Body of pancreas (tissue), 4 donors: ENCODE measurements at regions not wholly inside any gene's neighbourhood (a gene's known extent, or its start where the extent isn't known, plus 50 kb on each side); places are given as distances from the start of the nearest gene placed in this dataset.

Source experiments
- ATAC-seq: fragments of 150-250 bp; one replicate; pipeline ENCODE4 v1.9.1; 2016
- DNase-seq, 4 donors: peaks; one replicate each; pipeline ENCODE4 v3.0.0-alpha.2; 2019
- H3K27ac ChIP-seq, 4 donors: fragments of 200-600 bp; sonication (generic); 1 replicate in 3 of 4; 2 replicates in 1 of 4; pipeline versions ENCODE4 v1.5.1 to v1.6.1; 2016 to 2019; ENCODE audit warnings: mild to moderate bottlenecking in 1 of 4, mixed read lengths in 1 of 4, moderate library complexity in 1 of 4
- H3K27me3 ChIP-seq, 2 donors: fragments of 200-600 bp; sonication (generic); one replicate each; pipeline ENCODE4 v1.6.0; 2016; ENCODE audit warnings: mild to moderate bottlenecking in 1 of 2
- H3K36me3 ChIP-seq, 2 donors: fragments of 200-600 bp; sonication (generic); replicated peaks in 1 of 2; 2 replicates each; pipeline ENCODE4 v1.5.1; 2016; ENCODE audit warnings: low read depth in 2 of 2; ENCODE audit not compliant: insufficient read depth in 1 of 2
- H3K4me1 ChIP-seq: fragments of 200-600 bp; sonication (generic); one replicate; pipeline ENCODE4 v1.6.0; 2016
- H3K4me3 ChIP-seq, 2 donors: fragments of 200-600 bp; sonication (generic); 1 replicate in 1 of 2; 2 replicates in 1 of 2; pipeline ENCODE4 v1.5.1; 2016 to 2019
- H3K9me3 ChIP-seq, 3 donors: fragments of 200-600 bp; sonication (generic); 1 replicate in 2 of 3; 2 replicates in 1 of 3; pipeline ENCODE4 v1.5.1; 2016
- POLR2A ChIP-seq, 3 donors: fragments of 450-650 bp; IDR thresholded peaks; one replicate each; pipeline ENCODE4 v1.6.1; 2016; ENCODE audit warnings: antibody characterized with exemption in 3 of 3, mild to moderate bottlenecking in 2 of 3
- WGBS, 2 donors: methylation state at CpG; one replicate each; pipeline ENCODE4 v1.1.5; 2017; 5-methylcytosine and 5-hydroxymethylcytosine counted together
- intact Hi-C: fragments of 100-400 bp; cut with DNase I; formaldehyde crosslinking; loops from one replicate; pipeline ENCODE4 v1.15.1; 2023
- TF ChIP-seq, protein P1 (sequence below), 7 experiments: fragments of 450-650 bp in 4 of 7; fragments of 200-600 bp in 3 of 7; sonication (generic) in 3 of 7; IDR thresholded peaks; one replicate each; pipeline ENCODE4 v1.5.1; 2016 to 2019; ENCODE audit warnings: antibody characterized with exemption in 7 of 7

DNA sequence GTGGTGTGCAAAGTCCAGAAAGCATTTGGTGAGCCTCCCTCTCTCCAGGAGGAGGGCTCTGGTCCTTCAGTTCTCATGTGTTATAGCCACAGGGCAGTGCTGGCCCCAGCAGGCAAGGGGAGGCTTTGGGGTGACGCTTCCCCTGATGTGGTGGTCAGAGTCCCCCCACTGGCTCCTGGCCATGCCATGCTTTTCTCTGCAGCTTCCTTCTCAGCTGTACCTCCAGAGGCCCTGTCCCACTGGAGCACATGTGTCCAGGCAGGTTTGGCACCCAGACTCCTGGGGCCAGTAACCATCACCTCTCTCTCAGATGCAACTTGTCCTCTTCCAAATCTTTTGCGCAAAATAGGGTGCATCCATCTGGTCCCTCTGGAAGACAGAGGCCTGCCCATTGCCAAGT is 233.0 kb upstream of the ZNF32 start:
- no peaks in the 10 kb centered on the region for H3K36me3 ChIP-seq
- TF ChIP-seq, protein P1, sequence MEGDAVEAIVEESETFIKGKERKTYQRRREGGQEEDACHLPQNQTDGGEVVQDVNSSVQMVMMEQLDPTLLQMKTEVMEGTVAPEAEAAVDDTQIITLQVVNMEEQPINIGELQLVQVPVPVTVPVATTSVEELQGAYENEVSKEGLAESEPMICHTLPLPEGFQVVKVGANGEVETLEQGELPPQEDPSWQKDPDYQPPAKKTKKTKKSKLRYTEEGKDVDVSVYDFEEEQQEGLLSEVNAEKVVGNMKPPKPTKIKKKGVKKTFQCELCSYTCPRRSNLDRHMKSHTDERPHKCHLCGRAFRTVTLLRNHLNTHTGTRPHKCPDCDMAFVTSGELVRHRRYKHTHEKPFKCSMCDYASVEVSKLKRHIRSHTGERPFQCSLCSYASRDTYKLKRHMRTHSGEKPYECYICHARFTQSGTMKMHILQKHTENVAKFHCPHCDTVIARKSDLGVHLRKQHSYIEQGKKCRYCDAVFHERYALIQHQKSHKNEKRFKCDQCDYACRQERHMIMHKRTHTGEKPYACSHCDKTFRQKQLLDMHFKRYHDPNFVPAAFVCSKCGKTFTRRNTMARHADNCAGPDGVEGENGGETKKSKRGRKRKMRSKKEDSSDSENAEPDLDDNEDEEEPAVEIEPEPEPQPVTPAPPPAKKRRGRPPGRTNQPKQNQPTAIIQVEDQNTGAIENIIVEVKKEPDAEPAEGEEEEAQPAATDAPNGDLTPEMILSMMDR (IDR thresholded peaks at IDR 0.05), result no peak
- no peak for TF ChIP-seq POLR2A (IDR thresholded peaks at IDR 0.05)
- DNase-seq (no peak), ATAC-seq (no peak)
- WGBS, 2 donors, result 95 to 100% methylated on average over 1 to 2 of the region's 2 CpGs
- no peaks in the 10 kb centered on the region for H3K9me3 ChIP-seq
- H3K4me1 ChIP-seq, result no peaks in the 10 kb centered on the region
- intact Hi-C loops, result no loop called here
- H3K4me3 ChIP-seq, result no peak overlapping the region
- H3K27me3 ChIP-seq, result no peaks in the 10 kb centered on the region
- H3K27ac ChIP-seq, result no peak overlapping the region

DNA sequence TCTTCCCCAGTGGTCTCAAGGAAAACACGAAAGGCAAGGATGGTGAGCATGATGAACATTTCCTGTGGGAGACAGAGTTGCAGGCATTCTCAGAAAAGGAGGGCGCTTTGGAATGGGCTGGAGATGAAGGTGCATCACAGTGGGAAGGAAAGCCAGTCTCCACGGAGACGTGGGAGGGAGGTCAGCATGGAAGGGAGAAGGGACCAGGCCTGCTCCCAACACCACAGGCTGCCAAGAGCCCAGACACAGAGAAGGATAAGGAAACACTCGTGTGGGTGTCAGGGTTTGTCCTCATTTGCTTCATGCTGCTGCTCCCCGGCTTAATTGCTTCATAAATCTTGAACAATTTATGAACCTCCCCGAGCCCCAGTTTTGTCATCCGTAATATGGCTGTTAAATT is 231.5 kb upstream of the ZNF32 start:
- intact Hi-C loops, result no loop called here
- WGBS, 2 donors, result 77 to 83% methylated on average over 7 to 8 of the region's 8 CpGs
- DNase-seq (no peak), ATAC-seq (no peak)
- Histone ChIP-seq H3K4me3 (no peak overlapping the region), H3K27ac (no peak overlapping the region), H3K36me3 (no peaks in the 10 kb centered on the region), H3K27me3 (no peaks in the 10 kb centered on the region), H3K4me1 (no peaks in the 10 kb centered on the region), H3K9me3 (no peaks in the 10 kb centered on the region)
- no peak for TF ChIP-seq POLR2A (IDR thresholded peaks at IDR 0.05)
- TF ChIP-seq, protein P1 (IDR thresholded peaks at IDR 0.05), result no peak

DNA sequence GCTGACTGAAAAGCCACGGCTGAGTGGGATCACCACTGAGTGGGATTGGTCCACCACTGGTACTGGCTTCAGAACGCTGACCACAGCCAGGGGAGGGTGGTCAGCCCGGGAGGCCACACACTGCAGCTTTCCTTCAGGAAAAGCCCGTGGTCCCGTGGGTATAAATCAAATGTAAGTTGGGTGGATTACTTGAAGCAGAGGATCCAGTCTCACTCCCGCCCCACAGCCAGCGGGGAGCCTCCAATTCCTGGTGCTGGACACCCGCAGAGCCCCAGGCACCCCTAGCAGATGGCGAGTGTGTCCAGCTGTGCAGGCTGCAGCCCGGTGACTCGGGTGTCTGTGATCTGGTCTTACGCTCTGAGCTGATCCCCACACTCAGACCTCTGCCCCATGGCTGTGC is 231.1 kb upstream of the ZNF32 start:
- no peaks in the 10 kb centered on the region for H3K9me3 ChIP-seq
- no peaks in the 10 kb centered on the region for H3K4me1 ChIP-seq
- no peaks in the 10 kb centered on the region for H3K27me3 ChIP-seq
- H3K27ac ChIP-seq, result no peak overlapping the region
- DNase-seq (no peak), ATAC-seq (no peak)
- H3K4me3 ChIP-seq, result no peak overlapping the region
- intact Hi-C loops, result no loop called here
- H3K36me3 ChIP-seq, result no peaks in the 10 kb centered on the region
- TF ChIP-seq, protein P1 (IDR thresholded peaks at IDR 0.05), result no peak
- TF ChIP-seq POLR2A (IDR thresholded peaks at IDR 0.05), result no peak
- WGBS, 2 donors, result 81 to 91% methylated on average over 10 to 12 of the region's 12 CpGs

DNA sequence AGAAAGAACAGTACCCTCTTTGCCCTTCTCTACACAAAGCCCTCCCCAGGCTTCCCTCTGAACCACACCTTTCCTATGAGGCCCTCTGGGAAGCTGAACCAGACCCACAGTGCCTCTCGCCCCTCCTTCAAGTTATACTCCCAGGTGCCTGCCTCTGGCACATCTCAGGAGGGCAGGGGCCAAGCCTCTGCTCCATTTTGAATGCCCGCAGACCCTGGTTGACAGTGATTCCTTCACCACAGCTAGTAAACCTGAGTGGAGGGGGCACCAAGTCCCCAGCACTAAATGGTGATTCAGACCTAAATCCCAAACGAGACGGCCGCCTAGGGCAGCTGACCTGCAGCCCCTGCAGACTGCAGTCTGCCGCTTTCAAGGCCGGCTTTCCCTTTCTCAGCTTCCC is 230.5 kb upstream of the ZNF32 start:
- Histone ChIP-seq H3K4me1 (no peaks in the 10 kb centered on the region), H3K9me3 (no peaks in the 10 kb centered on the region), H3K4me3 (no peak overlapping the region), H3K36me3 (no peaks in the 10 kb centered on the region), H3K27me3 (no peaks in the 10 kb centered on the region), H3K27ac (no peak overlapping the region)
- intact Hi-C loops, result no loop called here
- DNase-seq (no peak), ATAC-seq (no peak)
- WGBS, 2 donors, result 85 to 95% methylated on average over 6 to 7 of the region's 7 CpGs
- TF ChIP-seq, protein P1 (IDR thresholded peaks at IDR 0.05), result no peak
- no peak for TF ChIP-seq POLR2A (IDR thresholded peaks at IDR 0.05)

DNA sequence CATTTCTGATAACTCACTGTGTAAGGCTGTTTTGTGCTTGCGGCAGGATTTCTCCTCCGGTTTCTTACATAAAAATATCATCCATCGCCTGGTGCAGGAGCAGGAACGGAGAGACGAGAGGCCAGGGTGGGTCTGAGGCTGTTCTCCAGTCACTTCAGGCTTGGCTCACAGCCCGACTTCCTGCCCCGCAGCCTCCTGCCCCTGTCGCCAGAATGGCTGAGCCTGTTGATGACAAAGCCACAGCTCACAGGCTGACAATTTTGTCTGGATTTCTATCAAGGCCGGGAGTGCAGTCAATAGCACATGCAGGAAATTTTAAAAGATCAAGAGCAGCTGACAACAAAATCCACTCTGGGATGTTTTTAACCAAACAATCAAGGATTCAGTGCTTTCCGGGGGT is 229.7 kb upstream of the ZNF32 start:
- 73 to 83% methylated on average over 10 of the region's 10 CpGs for WGBS, 2 donors
- DNase-seq (no peak), ATAC-seq (no peak)
- intact Hi-C loops, result no loop called here
- no peaks in the 10 kb centered on the region for H3K36me3 ChIP-seq
- no peaks in the 10 kb centered on the region for H3K27me3 ChIP-seq
- no peaks in the 10 kb centered on the region for H3K9me3 ChIP-seq
- H3K27ac ChIP-seq, result peak overlapping the region in 1 of 4 donors; percentile 1
- H3K4me3 ChIP-seq, result no peak overlapping the region
- TF ChIP-seq, protein P1 (IDR thresholded peaks at IDR 0.05), result no peak
- TF ChIP-seq POLR2A (IDR thresholded peaks at IDR 0.05), result no peak
- no peaks in the 10 kb centered on the region for H3K4me1 ChIP-seq
